ENCODE measurements at regions not wholly inside any gene's neighbourhood (a gene's known extent, or its start where the extent isn't known, plus 50 kb on each side); places are given as distances from the start of the nearest gene placed in this dataset.

DNA sequence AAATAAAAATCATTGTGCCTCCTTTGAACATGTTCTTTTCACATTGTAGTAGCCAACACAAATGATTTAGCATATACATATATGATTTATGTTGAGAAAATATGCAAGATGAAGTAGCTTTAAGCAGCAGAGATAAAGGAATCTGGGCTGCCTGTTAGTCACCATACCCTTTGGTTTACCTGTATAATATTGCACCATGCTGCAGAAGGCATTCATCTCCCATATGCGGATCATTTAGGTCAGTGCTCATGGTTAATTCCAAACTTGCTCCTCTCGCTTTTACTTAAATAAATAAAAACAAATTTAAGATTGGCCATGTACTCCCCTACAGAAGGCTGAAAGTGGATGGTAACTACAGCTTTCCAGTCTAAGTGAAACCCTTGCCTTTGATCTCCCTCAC lies 86.7 kb upstream of the TBL1XR1 start:
- no peaks in the 10 kb centered on the region for H3K9me3 ChIP-seq (replicated peaks in 1 of 3)
- H3K36me3 ChIP-seq (replicated peaks in 1 of 2): no peaks in the 10 kb centered on the region
- H3K27me3 ChIP-seq: no peaks in the 10 kb centered on the region
- H3K4me1 ChIP-seq (replicated peaks in 1 of 2): no peaks in the 10 kb centered on the region
- WGBS, 4 donors: 82 to 97% (median 87%) methylated on average over 2 of the region's 2 CpGs
- intact Hi-C loops (cut with DNase I): no loop called here
- DNase-seq: no peak
- H3K27ac ChIP-seq: no peak overlapping the region
- H3K4me3 ChIP-seq: no peak overlapping the region
- TF ChIP-seq, protein P1, sequence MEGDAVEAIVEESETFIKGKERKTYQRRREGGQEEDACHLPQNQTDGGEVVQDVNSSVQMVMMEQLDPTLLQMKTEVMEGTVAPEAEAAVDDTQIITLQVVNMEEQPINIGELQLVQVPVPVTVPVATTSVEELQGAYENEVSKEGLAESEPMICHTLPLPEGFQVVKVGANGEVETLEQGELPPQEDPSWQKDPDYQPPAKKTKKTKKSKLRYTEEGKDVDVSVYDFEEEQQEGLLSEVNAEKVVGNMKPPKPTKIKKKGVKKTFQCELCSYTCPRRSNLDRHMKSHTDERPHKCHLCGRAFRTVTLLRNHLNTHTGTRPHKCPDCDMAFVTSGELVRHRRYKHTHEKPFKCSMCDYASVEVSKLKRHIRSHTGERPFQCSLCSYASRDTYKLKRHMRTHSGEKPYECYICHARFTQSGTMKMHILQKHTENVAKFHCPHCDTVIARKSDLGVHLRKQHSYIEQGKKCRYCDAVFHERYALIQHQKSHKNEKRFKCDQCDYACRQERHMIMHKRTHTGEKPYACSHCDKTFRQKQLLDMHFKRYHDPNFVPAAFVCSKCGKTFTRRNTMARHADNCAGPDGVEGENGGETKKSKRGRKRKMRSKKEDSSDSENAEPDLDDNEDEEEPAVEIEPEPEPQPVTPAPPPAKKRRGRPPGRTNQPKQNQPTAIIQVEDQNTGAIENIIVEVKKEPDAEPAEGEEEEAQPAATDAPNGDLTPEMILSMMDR (IDR thresholded peaks at IDR 0.05): no peak
- TF ChIP-seq POLR2A (IDR thresholded peaks at IDR 0.05): no peak

DNA sequence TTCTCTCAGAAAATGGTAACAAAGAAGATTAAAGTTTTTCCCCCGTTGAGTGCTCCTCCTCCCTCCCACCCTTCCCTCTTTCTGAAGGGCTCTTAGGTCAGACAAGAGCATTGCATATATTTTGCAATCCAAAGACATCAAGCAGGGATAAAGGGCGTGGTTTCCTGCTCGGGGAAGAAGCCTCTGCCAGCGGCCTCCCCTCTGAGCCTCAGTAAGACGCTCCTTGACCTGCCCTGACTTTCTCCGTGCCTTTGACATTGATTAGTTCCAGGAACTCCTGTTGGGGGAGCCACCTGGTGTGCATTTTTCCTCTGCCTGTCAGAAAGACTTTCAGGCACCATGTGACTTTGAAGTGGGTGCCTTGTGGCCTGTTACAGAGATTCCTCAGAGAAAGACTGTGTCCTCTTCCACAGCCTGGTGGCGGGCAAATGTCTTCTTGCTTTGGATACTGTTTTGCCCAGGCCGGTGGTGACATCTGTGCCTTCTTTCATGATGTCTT lies 87.2 kb upstream of the TBL1XR1 start:
- H3K4me1 ChIP-seq (replicated peaks in 1 of 2): no peaks in the 10 kb centered on the region
- peak in 6 of 7 donors; percentile 18 to 57 (median 39) for DNase-seq
- 50 to 58% (median 53%) methylated on average over 8 of the region's 8 CpGs for WGBS, 4 donors
- H3K27ac ChIP-seq: no peak overlapping the region
- no peaks in the 10 kb centered on the region for H3K9me3 ChIP-seq (replicated peaks in 1 of 3)
- H3K4me3 ChIP-seq: no peak overlapping the region
- intact Hi-C loops (cut with DNase I): no loop called here
- H3K27me3 ChIP-seq: no peaks in the 10 kb centered on the region
- no peaks in the 10 kb centered on the region for H3K36me3 ChIP-seq (replicated peaks in 1 of 2)
- TF ChIP-seq, protein P1 (IDR thresholded peaks at IDR 0.05): no peak

DNA sequence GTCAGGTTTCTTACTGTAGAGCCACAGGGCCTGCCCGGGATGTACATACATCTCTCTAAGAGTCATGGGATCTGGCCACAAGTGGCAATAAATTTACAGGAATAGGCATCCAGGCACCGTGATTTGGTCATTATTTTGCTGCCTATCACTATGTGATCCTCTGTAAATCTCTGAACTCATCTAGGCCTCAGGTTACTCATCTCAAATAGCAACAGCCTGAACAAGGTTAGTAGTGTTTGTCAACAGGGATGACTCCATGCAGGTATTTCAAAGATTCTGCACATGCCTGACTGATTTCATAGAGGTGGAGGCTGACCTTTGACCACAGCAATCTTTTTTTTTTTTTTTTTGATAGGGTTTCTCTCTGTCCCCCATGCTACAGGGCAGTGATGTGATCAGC lies 88.8 kb upstream of the TBL1XR1 start:
- Histone ChIP-seq H3K27ac (no peak overlapping the region), H3K4me1 (replicated peaks in 1 of 2) (no peaks in the 10 kb centered on the region), H3K36me3 (replicated peaks in 1 of 2) (no peaks in the 10 kb centered on the region), H3K27me3 (no peaks in the 10 kb centered on the region), H3K9me3 (replicated peaks in 1 of 3) (no peaks in the 10 kb centered on the region), H3K4me3 (no peak overlapping the region)
- 92 to 95% (median 95%) methylated on average over 2 of the region's 2 CpGs for WGBS, 4 donors
- DNase-seq: no peak
- TF ChIP-seq, protein P1 (IDR thresholded peaks at IDR 0.05): no peak
- no peak for TF ChIP-seq POLR2A (IDR thresholded peaks at IDR 0.05)
- intact Hi-C loops (cut with DNase I): no loop called here

DNA sequence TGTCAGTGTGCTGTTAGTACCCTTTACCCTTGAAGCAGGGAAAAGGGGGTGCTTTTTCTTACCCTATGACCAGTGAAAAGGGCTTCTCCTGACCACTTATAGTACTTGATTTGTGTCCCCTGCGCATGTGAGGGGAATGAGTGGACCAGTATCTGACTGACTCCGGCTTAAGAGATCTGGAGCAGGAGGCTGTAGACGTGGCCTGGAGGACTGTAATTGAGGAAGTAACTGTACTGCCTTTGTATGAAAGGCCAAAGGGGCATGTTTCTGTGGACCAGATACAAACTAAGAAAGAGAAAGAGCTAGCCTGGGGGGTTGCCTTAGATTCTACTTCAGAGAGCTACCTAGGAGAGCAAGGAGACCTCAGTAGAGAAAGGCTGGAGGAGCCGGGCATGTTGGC lies 89.9 kb upstream of the TBL1XR1 start:
- Histone ChIP-seq H3K27me3 (no peaks in the 10 kb centered on the region), H3K9me3 (replicated peaks in 1 of 3) (no peaks in the 10 kb centered on the region), H3K36me3 (replicated peaks in 1 of 2) (no peaks in the 10 kb centered on the region), H3K4me1 (replicated peaks in 1 of 2) (no peaks in the 10 kb centered on the region), H3K4me3 (no peak overlapping the region), H3K27ac (no peak overlapping the region)
- no peak for TF ChIP-seq POLR2A (IDR thresholded peaks at IDR 0.05)
- TF ChIP-seq, protein P1 (IDR thresholded peaks at IDR 0.05): no peak
- 88 to 93% (median 90%) methylated on average over 4 of the region's 4 CpGs for WGBS, 4 donors
- DNase-seq: no peak
- intact Hi-C loops (cut with DNase I): no loop called here

All from adrenal gland (tissue), 9 donors.